HepG2 (cell line): ENCODE measurements at regions not wholly inside any gene's neighbourhood (a gene's known extent, or its start where the extent isn't known, plus 50 kb on each side); places are given as distances from the start of the nearest gene placed in this dataset.

Experiments used
- ESRRA ChIP-seq: sonication (generic); formaldehyde crosslinking; IDR thresholded peaks from 2 replicates; pipeline ENCODE4 v1.5.1; 2020; ENCODE audit warnings: mild to moderate bottlenecking, low read depth, missing genetic modification reagents
- PATZ1 ChIP-seq: sonication (generic); formaldehyde crosslinking; IDR thresholded peaks from 2 replicates; pipeline ENCODE4 v1.4.0; 2020; ENCODE audit warnings: missing genetic modification reagents
- POLR2A ChIP-seq, 2 experiments: IDR thresholded peaks; 2 replicates each; pipeline ENCODE4 v1.6.1; 2011; ENCODE audit warnings: low read depth in 2 of 2, low read length in 2 of 2, mild to moderate bottlenecking in 1 of 2, moderate library complexity in 1 of 2; ENCODE audit not compliant: insufficient read depth in 1 of 2
- SMC3 ChIP-seq: IDR thresholded peaks from 2 replicates; pipeline ENCODE4 v1.6.1; 2011; ENCODE audit warnings: low read length, improper control_type of control experiment
- TF ChIP-seq, protein P1 (sequence below): sonication (generic); formaldehyde crosslinking; IDR thresholded peaks from 2 replicates; pipeline ENCODE4 v1.5.0; 2020; ENCODE audit warnings: mild to moderate bottlenecking, missing genetic modification reagents, moderate library complexity

DNA sequence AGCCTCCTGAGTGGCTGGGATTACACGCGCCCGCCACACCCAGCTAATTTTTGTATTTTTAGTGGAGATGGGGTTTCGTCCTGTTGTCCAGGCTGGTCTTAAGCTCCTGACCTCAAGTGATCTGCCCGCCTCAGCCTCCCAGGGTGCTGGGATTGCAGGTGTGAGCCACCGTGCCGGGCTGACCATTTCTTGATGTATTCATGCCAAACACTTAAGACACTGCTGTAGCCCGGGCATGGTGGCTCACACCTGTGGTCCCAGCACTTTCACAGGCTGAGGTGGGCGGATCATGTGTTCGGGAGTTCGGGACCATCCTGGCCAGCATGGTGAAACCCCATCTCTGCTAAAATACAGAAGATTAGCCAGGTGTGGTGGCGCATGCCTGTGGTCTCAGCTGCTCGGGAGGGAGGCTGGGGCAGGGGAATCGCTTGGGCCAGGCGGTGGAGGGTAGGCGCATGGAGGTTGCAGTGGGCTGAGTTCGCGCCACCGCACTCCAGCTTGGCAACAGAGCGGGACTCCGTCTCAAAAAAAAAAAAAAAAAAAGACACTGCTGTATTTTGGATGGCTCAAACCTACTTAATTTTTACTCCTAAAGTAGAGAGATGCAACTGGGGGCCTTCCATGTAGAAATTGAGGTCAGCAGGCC is 140.8 kb downstream of the NUP35 start:
- TF ChIP-seq POLR2A (IDR thresholded peaks at IDR 0.05; ENCODE audit: insufficient read depth in 1 of 2, low read depth in 2 of 2, low read length in 2 of 2) (no peak), ESRRA (CRISPR knock-in tag) (no peak), PATZ1 (CRISPR knock-in tag) (no peak), SMC3 (no peak)
- TF ChIP-seq, protein P1, sequence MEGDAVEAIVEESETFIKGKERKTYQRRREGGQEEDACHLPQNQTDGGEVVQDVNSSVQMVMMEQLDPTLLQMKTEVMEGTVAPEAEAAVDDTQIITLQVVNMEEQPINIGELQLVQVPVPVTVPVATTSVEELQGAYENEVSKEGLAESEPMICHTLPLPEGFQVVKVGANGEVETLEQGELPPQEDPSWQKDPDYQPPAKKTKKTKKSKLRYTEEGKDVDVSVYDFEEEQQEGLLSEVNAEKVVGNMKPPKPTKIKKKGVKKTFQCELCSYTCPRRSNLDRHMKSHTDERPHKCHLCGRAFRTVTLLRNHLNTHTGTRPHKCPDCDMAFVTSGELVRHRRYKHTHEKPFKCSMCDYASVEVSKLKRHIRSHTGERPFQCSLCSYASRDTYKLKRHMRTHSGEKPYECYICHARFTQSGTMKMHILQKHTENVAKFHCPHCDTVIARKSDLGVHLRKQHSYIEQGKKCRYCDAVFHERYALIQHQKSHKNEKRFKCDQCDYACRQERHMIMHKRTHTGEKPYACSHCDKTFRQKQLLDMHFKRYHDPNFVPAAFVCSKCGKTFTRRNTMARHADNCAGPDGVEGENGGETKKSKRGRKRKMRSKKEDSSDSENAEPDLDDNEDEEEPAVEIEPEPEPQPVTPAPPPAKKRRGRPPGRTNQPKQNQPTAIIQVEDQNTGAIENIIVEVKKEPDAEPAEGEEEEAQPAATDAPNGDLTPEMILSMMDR (CRISPR knock-in tag): no peak
